ENCODE measurements at regions not wholly inside any gene's neighbourhood (a gene's known extent, or its start where the extent isn't known, plus 50 kb on each side); places are given as distances from the start of the nearest gene placed in this dataset.
A peak's percentile ranks its signal among the peaks of the same experiment; 100 is the strongest.

DNA sequence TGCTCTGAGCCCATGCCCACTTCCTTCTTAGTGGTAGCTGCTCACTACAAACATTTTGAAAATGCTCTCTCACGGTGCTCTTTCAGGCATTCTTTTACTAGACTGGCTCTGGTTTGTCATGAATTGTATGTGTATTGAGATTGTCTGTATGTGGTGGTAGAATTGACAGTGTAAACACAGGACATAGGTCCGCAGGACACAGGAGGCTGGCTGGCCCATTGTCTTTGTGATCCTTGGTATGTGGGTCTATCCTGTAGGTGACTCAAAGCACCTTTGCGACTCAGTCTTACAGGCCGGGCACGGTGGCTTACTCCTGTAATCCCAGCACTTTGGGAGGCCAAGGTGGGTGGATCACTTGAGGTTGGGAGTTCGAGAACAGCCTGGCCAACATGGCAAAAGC lies 250.9 kb downstream of the C12orf75 start:
- Histone ChIP-seq H3K27me3 (no peaks in the 10 kb centered on the region), H3K27ac (peak overlapping the region; percentile 19 to 60), H3K4me3 (no peak overlapping the region), H3K9me3 (no peaks in the 10 kb centered on the region), H3K4me1 (no peaks in the 10 kb centered on the region), H3K36me3 (no peaks in the 10 kb centered on the region)
- no peak for TF ChIP-seq POLR2A (IDR thresholded peaks at IDR 0.05)
- TF ChIP-seq, protein P1, sequence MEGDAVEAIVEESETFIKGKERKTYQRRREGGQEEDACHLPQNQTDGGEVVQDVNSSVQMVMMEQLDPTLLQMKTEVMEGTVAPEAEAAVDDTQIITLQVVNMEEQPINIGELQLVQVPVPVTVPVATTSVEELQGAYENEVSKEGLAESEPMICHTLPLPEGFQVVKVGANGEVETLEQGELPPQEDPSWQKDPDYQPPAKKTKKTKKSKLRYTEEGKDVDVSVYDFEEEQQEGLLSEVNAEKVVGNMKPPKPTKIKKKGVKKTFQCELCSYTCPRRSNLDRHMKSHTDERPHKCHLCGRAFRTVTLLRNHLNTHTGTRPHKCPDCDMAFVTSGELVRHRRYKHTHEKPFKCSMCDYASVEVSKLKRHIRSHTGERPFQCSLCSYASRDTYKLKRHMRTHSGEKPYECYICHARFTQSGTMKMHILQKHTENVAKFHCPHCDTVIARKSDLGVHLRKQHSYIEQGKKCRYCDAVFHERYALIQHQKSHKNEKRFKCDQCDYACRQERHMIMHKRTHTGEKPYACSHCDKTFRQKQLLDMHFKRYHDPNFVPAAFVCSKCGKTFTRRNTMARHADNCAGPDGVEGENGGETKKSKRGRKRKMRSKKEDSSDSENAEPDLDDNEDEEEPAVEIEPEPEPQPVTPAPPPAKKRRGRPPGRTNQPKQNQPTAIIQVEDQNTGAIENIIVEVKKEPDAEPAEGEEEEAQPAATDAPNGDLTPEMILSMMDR (IDR thresholded peaks at IDR 0.05) = no peak
- DNase-seq = no peak
- intact Hi-C loops (cut with DNase I; ENCODE audit: low total_unique reads) = no loop called here

DNA sequence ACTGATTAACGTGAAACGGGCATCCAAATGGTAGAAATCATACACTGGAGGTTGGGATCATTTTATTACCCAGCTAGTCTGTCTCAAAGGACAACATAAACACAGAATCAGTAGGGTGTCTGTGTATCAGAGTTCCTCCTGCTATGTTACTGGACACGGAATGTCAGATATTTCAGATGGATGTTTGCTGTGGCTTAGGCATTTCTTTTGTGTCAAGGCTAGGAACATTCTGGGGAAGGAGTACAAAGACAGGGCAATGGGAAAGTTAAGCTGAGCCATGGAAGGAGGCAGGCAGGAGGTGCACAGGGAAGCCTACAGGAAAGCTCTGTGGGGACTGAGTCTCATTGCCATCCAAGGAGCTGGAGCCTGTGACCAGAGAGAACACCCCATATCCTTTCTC lies 254.6 kb downstream of the C12orf75 start:
- TF ChIP-seq, protein P1 (IDR thresholded peaks at IDR 0.05) = no peak
- TF ChIP-seq POLR2A (IDR thresholded peaks at IDR 0.05) = no peak
- peak overlapping the region in 1 of 2 donors; percentile 32 for H3K27ac ChIP-seq
- intact Hi-C loops (cut with DNase I; ENCODE audit: low total_unique reads) = no loop called here
- no peaks in the 10 kb centered on the region for H3K27me3 ChIP-seq
- H3K9me3 ChIP-seq = no peaks in the 10 kb centered on the region
- H3K36me3 ChIP-seq = no peaks in the 10 kb centered on the region
- DNase-seq = no peak
- H3K4me1 ChIP-seq = no peaks in the 10 kb centered on the region
- no peak overlapping the region for H3K4me3 ChIP-seq

DNA sequence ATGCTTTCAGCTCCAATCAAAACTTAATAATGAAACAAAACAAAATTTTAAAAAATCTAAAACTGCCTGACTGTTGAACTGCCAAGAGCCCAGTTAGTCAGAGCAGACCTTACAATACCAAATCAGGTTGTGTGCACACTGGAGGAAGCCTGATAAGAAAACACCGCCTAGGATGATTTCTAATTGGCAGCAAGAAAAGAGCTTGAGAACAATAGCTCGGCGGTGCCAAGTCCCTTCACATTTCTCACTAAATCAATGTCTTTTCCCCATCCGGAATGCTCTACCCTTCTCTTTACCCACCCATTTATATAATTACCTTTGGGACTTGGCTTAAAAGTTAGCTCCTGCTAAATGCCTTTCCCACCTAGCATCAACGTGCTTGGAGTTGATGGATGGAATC lies 256.7 kb downstream of the C12orf75 start:
- peak in 1 of 2 donors; percentile 30 for DNase-seq
- Histone ChIP-seq H3K4me1 (no peaks in the 10 kb centered on the region), H3K9me3 (no peaks in the 10 kb centered on the region), H3K27ac (peak overlapping the region in 1 of 2 donors; percentile 52), H3K27me3 (no peaks in the 10 kb centered on the region), H3K4me3 (no peak overlapping the region), H3K36me3 (no peaks in the 10 kb centered on the region)
- TF ChIP-seq, protein P1 (IDR thresholded peaks at IDR 0.05) = no peak
- no peak for TF ChIP-seq POLR2A (IDR thresholded peaks at IDR 0.05)
- intact Hi-C loops (cut with DNase I; ENCODE audit: low total_unique reads) = no loop called here

DNA sequence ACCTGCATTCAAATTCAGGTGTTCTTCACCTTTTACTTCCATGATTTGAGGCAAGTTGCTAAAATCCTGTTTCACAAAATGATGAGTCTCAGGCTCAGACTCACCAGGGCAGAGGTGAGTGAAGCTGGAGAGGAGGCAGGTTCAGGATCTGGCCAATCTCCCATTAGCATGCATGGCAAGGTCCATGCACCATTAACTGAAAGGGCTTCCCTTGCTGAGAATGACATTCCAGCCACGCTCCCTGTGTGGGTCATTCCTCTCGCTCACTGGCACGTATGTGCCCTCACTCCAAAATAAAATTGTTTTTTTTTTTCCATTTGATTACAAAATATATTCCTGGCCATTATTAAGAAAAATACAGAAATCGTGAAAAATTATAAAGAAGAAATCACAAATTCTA lies 257.6 kb downstream of the C12orf75 start:
- intact Hi-C loops (cut with DNase I; ENCODE audit: low total_unique reads) = no loop called here
- TF ChIP-seq, protein P1 (IDR thresholded peaks at IDR 0.05) = no peak
- no peak for TF ChIP-seq POLR2A (IDR thresholded peaks at IDR 0.05)
- Histone ChIP-seq H3K36me3 (no peaks in the 10 kb centered on the region), H3K9me3 (no peaks in the 10 kb centered on the region), H3K4me3 (no peak overlapping the region), H3K27me3 (no peaks in the 10 kb centered on the region), H3K27ac (no peak overlapping the region), H3K4me1 (no peaks in the 10 kb centered on the region)
- DNase-seq = no peak

DNA sequence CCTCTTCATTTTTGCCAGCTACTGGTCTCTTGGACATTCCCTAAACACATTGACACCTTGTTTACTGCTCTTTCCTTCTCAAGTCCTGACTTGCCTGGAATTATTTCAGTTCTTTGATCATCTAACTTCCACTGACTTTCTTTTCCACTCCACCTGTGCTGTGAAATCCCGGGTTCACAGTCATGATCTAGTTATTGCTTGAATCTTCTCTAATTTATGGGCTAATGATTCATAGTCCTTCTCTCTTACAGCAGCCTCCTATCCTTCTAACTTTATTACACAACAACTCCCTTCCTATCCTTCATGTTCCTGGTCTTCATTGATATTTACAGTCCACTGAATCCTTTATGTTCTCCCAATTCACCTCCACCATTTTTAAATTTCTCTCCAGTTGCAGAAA lies 260.1 kb downstream of the C12orf75 start:
- TF ChIP-seq POLR2A (IDR thresholded peaks at IDR 0.05) = no peak
- TF ChIP-seq, protein P1 (IDR thresholded peaks at IDR 0.05) = no peak
- DNase-seq = no peak

More for the DNA sequence above, 260.1 kb downstream of the C12orf75 start:
- no peaks in the 10 kb centered on the region for H3K36me3 ChIP-seq
- intact Hi-C loops (cut with DNase I; ENCODE audit: low total_unique reads) = no loop called here
- no peaks in the 10 kb centered on the region for H3K9me3 ChIP-seq
- H3K27me3 ChIP-seq = no peaks in the 10 kb centered on the region
- no peaks in the 10 kb centered on the region for H3K4me1 ChIP-seq
- peak overlapping the region in 1 of 2 donors; percentile 1 for H3K27ac ChIP-seq
- H3K4me3 ChIP-seq = no peak overlapping the region

Data from uterus (tissue), 3 donors.